Medulla oblongata (tissue), 1 donor: ENCODE measurements at regions not wholly inside any gene's neighbourhood (a gene's known extent, or its start where the extent isn't known, plus 50 kb on each side); places are given as distances from the start of the nearest gene placed in this dataset.
"Not testable (repeated sequence)": the region's sequence is repeated elsewhere in the genome, so short reads cannot be mapped to it uniquely, and the experiment has no call there.

Experiments
- DNase-seq: peaks from one replicate; pipeline ENCODE4 v3.0.0-alpha.2; 2015; ENCODE audit errors: extremely low spot score

- no peak for DNase-seq
These were observed 139.8 kb downstream of the ARRDC3 start for GRCh38 chr5:91243286-91243685.

- not testable (repeated sequence) for DNase-seq
These were observed 141.7 kb downstream of the ARRDC3 start for GRCh38 chr5:91241460-91241859.

GRCh38 chr5:91240175-91240574, 142.9 kb downstream of the ARRDC3 start:
- no peak for DNase-seq

- DNase-seq = no peak
These were observed 147.8 kb downstream of the ARRDC3 start for GRCh38 chr5:91235271-91235694.

GRCh38 chr5:91232523-91232922, 150.6 kb downstream of the ARRDC3 start:
- DNase-seq = no peak

- no peak for DNase-seq
These were observed 153.9 kb downstream of the ARRDC3 start for GRCh38 chr5:91229031-91229727.

GRCh38 chr5:91228188-91228587, 154.9 kb downstream of the ARRDC3 start:
- DNase-seq = no peak

- DNase-seq = no peak
These were observed 157.1 kb downstream of the ARRDC3 start for GRCh38 chr5:91225848-91226686.

- no peak for DNase-seq
These were observed 158.1 kb downstream of the ARRDC3 start for GRCh38 chr5:91224969-91225368.

GRCh38 chr5:91224456-91224855, 158.7 kb downstream of the ARRDC3 start:
- DNase-seq = no peak

- DNase-seq = no peak
These were observed 159.2 kb downstream of the ARRDC3 start for GRCh38 chr5:91223886-91224285.

GRCh38 chr5:91222482-91222881, 160.6 kb downstream of the ARRDC3 start:
- no peak for DNase-seq

- no peak for DNase-seq
These were observed 161.2 kb downstream of the ARRDC3 start for GRCh38 chr5:91221917-91222316.

- peak; percentile 59 for DNase-seq
These were observed 163.2 kb downstream of the ARRDC3 start for GRCh38 chr5:91219803-91220371.

- DNase-seq = peak; percentile 62
These were observed 163.9 kb downstream of the ARRDC3 start for GRCh38 chr5:91219091-91219802.

- no peak for DNase-seq
These were observed 165.3 kb downstream of the ARRDC3 start for GRCh38 chr5:91217859-91218258.

GRCh38 chr5:91214571-91214970, 168.5 kb downstream of the ARRDC3 start:
- no peak for DNase-seq
